ENCODE measurements at regions not wholly inside any gene's neighbourhood (a gene's known extent, or its start where the extent isn't known, plus 50 kb on each side); places are given as distances from the start of the nearest gene placed in this dataset.

DNA sequence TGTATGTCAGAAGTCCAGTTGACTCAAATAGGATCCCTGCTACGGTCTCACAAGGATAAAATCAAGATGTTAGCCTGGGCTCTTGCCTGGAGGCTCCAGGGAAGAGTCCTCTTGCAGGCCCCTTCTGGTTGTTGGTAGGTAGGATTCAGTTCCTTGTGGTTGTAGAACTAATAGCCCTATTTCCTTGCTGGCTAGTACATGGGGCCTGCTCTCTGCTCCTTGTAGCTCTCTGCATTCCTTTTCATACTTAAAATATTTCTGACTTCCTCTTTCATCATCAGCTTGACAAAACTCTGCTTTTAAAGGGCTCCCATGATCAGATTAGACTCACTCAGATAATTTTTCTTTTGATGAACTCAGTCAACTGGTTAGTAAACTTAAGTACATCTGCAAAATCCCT, 756.7 kb downstream of the GATA3 start:
- no peak for TF ChIP-seq SUZ12 (IDR thresholded peaks at IDR 0.05; ENCODE audit: extremely low read depth, insufficient read depth, insufficient read length)
- no peak for TF ChIP-seq YY1 (IDR thresholded peaks at IDR 0.05; ENCODE audit: insufficient read depth, insufficient read length)
